B cell (primary cell): ENCODE measurements at regions not wholly inside any gene's neighbourhood (a gene's known extent, or its start where the extent isn't known, plus 50 kb on each side); places are given as distances from the start of the nearest gene placed in this dataset.

Experiments
- ATAC-seq: fragments of 200-7000 bp; cut with Tn5 transposase; one replicate; pipeline ENCODE4 v1.10.0; 2021; ENCODE audit warnings: low read depth, mild to moderate bottlenecking, moderate number of reproducible peaks, moderate library complexity
- CTCF ChIA-PET: fragments of 350-600 bp; sonication (Branson Sonifier 250); formaldehyde crosslinking; loops from one replicate; lab custom pipeline; 2021; ENCODE audit warnings: antibody characterized with exemption, inconsistent platforms; lab: Charles Lee
- POLR2A ChIA-PET: fragments of 350-600 bp; sonication (Branson Sonifier 250); formaldehyde crosslinking; loops from one replicate; lab custom pipeline; 2021; ENCODE audit warnings: antibody characterized with exemption; lab: Charles Lee
- DNase-seq: peaks from one replicate; pipeline ENCODE4 v3.0.0; 2013
- H2AFZ ChIP-seq: 2 replicates; pipeline ENCODE4 v1.6.1; 2012; ENCODE audit warnings: mild to moderate bottlenecking, low read depth, low read length; ENCODE audit not compliant: insufficient read depth, poor library complexity, severe bottlenecking
- H3K27ac ChIP-seq, 2 donors: 1 replicate in 1 of 2; 2 replicates in 1 of 2; pipeline ENCODE4 v1.5.1; 2012 to 2013; ENCODE audit warnings: low read length in 2 of 2, mild to moderate bottlenecking in 2 of 2, moderate library complexity in 1 of 2
- H3K27me3 ChIP-seq, 4 experiments: fragments of 200-600 bp in 1 of 4; sonication (generic) in 1 of 4; replicated peaks in 1 of 4; 1 replicate in 2 of 4; 2 replicates in 2 of 4; pipeline versions ENCODE4 v1.6.1 to v1.7.0; 2013 to 2016; ENCODE audit warnings: low read length in 3 of 4, mild to moderate bottlenecking in 2 of 4, mixed read lengths in 1 of 4, moderate library complexity in 1 of 4; ENCODE audit not compliant: insufficient read depth in 4 of 4, control insufficient read depth in 3 of 4; ENCODE audit errors: control extremely low read depth in 1 of 4
- H3K36me3 ChIP-seq, 2 experiments: replicated peaks in 1 of 2; 1 replicate in 1 of 2; 2 replicates in 1 of 2; pipeline versions ENCODE4 v1.6.1 to v1.7.1; 2013; ENCODE audit warnings: low read length in 1 of 2; ENCODE audit not compliant: insufficient read depth in 2 of 2, control insufficient read depth in 1 of 2; ENCODE audit errors: control extremely low read depth in 1 of 2, extremely low read depth in 1 of 2
- H3K4me1 ChIP-seq, 2 donors: fragments of 200-600 bp in 1 of 2; sonication (generic) in 1 of 2; 1 replicate in 1 of 2; 2 replicates in 1 of 2; pipeline versions ENCODE4 v1.5.1 to v1.6.1; 2013 to 2017; ENCODE audit warnings: low read length in 2 of 2; ENCODE audit not compliant: control insufficient read depth in 2 of 2, insufficient read depth in 2 of 2
- H3K4me2 ChIP-seq: replicated peaks from 2 replicates; pipeline ENCODE3; 2012; ENCODE audit warnings: mild to moderate bottlenecking, low read depth, low read length; ENCODE audit not compliant: poor library complexity, severe bottlenecking
- H3K4me3 ChIP-seq, 5 experiments: fragments of 200-600 bp in 1 of 5; sonication (generic) in 1 of 5; 1 replicate in 3 of 5; 2 replicates in 2 of 5; pipeline versions ENCODE4 v1.5.1 to v1.7.0; 2011 to 2016; ENCODE audit warnings: low read length in 4 of 5, mild to moderate bottlenecking in 4 of 5, low read depth in 2 of 5, control low read depth in 1 of 5, moderate library complexity in 1 of 5; ENCODE audit not compliant: insufficient read depth in 1 of 5; ENCODE audit errors: control extremely low read depth in 1 of 5, extremely low read depth in 1 of 5
- H3K79me2 ChIP-seq: fragments of 200-600 bp; sonication (generic); one replicate; pipeline ENCODE4 v1.6.0; 2016; ENCODE audit warnings: low read length; ENCODE audit not compliant: control insufficient read depth, insufficient read depth
- H3K9ac ChIP-seq: fragments of 200-600 bp; sonication (generic); 2 replicates; pipeline ENCODE4 v1.6.1; 2017; ENCODE audit warnings: mild to moderate bottlenecking, low read length, moderate library complexity
- H3K9me3 ChIP-seq, 3 donors: one replicate each; pipeline versions ENCODE4 v1.6.1 to v1.7.1; 2013; ENCODE audit warnings: low read length in 2 of 3; ENCODE audit not compliant: control insufficient read depth in 2 of 3, insufficient read depth in 1 of 3; ENCODE audit errors: control extremely low read depth in 1 of 3
- H4K20me1 ChIP-seq: 2 replicates; pipeline ENCODE4 v1.6.0; 2012; ENCODE audit warnings: mild to moderate bottlenecking, low read length; ENCODE audit not compliant: insufficient read depth, control insufficient read depth, poor library complexity, severe bottlenecking
- H3K27ac Mint-ChIP-seq: one replicate; pipeline ENCODE4 v1.8.0; 2021; ENCODE audit warnings: mixed read lengths
- H3K27me3 Mint-ChIP-seq: one replicate; pipeline ENCODE4 v1.8.0; 2021; ENCODE audit warnings: mixed read lengths
- H3K4me1 Mint-ChIP-seq: one replicate; pipeline ENCODE4 v1.8.0; 2021; ENCODE audit warnings: mixed read lengths
- H3K4me3 Mint-ChIP-seq: one replicate; pipeline ENCODE4 v1.8.0; 2021; ENCODE audit warnings: mixed read lengths
- H3K9me3 Mint-ChIP-seq: one replicate; pipeline ENCODE4 v1.8.0; 2022; ENCODE audit warnings: mixed read lengths; ENCODE audit not compliant: insufficient read depth
- EZH2 ChIP-seq: IDR thresholded peaks from 2 replicates; pipeline ENCODE4 v1.6.1; 2012; ENCODE audit warnings: borderline replicate concordance, low read depth, mild to moderate bottlenecking, moderate library complexity, low read length; ENCODE audit not compliant: insufficient read depth, poor library complexity, severe bottlenecking
- WGBS: methylation state at CpG from one replicate; pipeline ENCODE4 v1.1.5; 2013; ENCODE audit warnings: missing lambda C conversion rate; ENCODE audit not compliant: insufficient coverage; 5-methylcytosine and 5-hydroxymethylcytosine counted together
- intact Hi-C: fragments of 100-400 bp; cut with micrococcal nuclease; formaldehyde crosslinking; loops from one replicate; pipeline ENCODE4 v1.10.0; 2022
- TF ChIP-seq, protein P1 (sequence below): fragments of 200-600 bp; IDR thresholded peaks from one replicate; pipeline ENCODE4 v1.8.0; 2022; ENCODE audit warnings: antibody characterized with exemption, mild to moderate bottlenecking

DNA sequence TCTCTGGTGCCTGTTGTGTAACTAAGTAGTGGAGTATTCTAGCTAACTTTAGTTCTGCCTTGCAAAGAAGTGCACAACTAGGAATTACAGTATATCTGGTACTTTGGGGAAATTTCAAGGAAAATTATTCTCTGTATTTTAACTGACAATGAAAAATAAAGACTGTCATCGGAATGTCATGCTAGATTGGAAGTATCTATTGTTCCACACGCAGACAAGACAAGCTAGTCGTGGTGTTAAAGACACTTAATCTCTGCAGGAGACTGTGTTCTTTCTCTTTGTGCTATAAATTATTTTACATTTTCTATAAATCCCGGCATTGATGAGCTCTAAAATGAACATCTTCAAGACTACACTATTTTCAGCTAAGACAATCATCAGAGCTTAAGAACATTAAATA is 1068.8 kb upstream of the ADGRL4 start:
- no peak overlapping the region for H3K4me3 ChIP-seq
- CTCF ChIA-PET, result no interaction called here
- POLR2A ChIA-PET, result no interaction called here
- H3K36me3 ChIP-seq, result no peaks in the 10 kb centered on the region
- Mint-ChIP-seq H3K27me3 (no peaks in the 10 kb centered on the region), H3K27ac (no peak overlapping the region), H3K4me3 (no peak overlapping the region), H3K9me3 (no peaks in the 10 kb centered on the region), H3K4me1 (no peaks in the 10 kb centered on the region)
- intact Hi-C loops, result no loop called here
- DNase-seq (no peak), ATAC-seq (no peak)
- no peak overlapping the region for H3K9ac ChIP-seq
- no CpG with 5 or more reads among the region's 4 CpGs for WGBS
- no peaks in the 10 kb centered on the region for H3K79me2 ChIP-seq
- H3K4me2 ChIP-seq, result no peak overlapping the region
- no peaks in the 10 kb centered on the region for H3K4me1 ChIP-seq
- H2AFZ ChIP-seq, result no peak overlapping the region
- H3K27ac ChIP-seq, result no peak overlapping the region
- H4K20me1 ChIP-seq, result no peaks in the 10 kb centered on the region
- H3K27me3 ChIP-seq, result no peaks in the 10 kb centered on the region
- TF ChIP-seq, protein P1, sequence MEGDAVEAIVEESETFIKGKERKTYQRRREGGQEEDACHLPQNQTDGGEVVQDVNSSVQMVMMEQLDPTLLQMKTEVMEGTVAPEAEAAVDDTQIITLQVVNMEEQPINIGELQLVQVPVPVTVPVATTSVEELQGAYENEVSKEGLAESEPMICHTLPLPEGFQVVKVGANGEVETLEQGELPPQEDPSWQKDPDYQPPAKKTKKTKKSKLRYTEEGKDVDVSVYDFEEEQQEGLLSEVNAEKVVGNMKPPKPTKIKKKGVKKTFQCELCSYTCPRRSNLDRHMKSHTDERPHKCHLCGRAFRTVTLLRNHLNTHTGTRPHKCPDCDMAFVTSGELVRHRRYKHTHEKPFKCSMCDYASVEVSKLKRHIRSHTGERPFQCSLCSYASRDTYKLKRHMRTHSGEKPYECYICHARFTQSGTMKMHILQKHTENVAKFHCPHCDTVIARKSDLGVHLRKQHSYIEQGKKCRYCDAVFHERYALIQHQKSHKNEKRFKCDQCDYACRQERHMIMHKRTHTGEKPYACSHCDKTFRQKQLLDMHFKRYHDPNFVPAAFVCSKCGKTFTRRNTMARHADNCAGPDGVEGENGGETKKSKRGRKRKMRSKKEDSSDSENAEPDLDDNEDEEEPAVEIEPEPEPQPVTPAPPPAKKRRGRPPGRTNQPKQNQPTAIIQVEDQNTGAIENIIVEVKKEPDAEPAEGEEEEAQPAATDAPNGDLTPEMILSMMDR, result no peak
- no peak for TF ChIP-seq EZH2
- H3K9me3 ChIP-seq, result no peaks in the 10 kb centered on the region

GRCh38 chr1:80072563-80072962 is 1066.0 kb upstream of the ADGRL4 start:
- CTCF ChIA-PET, result no interaction called here
- WGBS, result no CpG with 5 or more reads among the region's 2 CpGs
- H2AFZ ChIP-seq, result no peak overlapping the region

More at GRCh38 chr1:80072563-80072962, 1066.0 kb upstream of the ADGRL4 start:
- intact Hi-C loops, result no loop called here
- H3K9me3 Mint-ChIP-seq, result no peaks in the 10 kb centered on the region
- no peak overlapping the region for H3K4me2 ChIP-seq
- ATAC-seq, result no peak
- H3K4me3 Mint-ChIP-seq, result no peak overlapping the region
- peaks cover 0 to 2% (median 0%) of the 10 kb centered on the region in 3 donors for H3K9me3 ChIP-seq
- no peaks in the 10 kb centered on the region for H3K27me3 Mint-ChIP-seq
- H3K27ac ChIP-seq, result no peak overlapping the region
- H3K4me1 Mint-ChIP-seq, result no peaks in the 10 kb centered on the region
- H4K20me1 ChIP-seq, result no peaks in the 10 kb centered on the region
- no peak for DNase-seq
- no peak for TF ChIP-seq EZH2
- TF ChIP-seq, protein P1, result no peak
- no peak overlapping the region for H3K27ac Mint-ChIP-seq
- no peaks in the 10 kb centered on the region for H3K79me2 ChIP-seq
- no peaks in the 10 kb centered on the region for H3K27me3 ChIP-seq
- no peaks in the 10 kb centered on the region for H3K36me3 ChIP-seq
- POLR2A ChIA-PET, result no interaction called here
- no peaks in the 10 kb centered on the region for H3K4me1 ChIP-seq
- H3K4me3 ChIP-seq, result no peak overlapping the region
- H3K9ac ChIP-seq, result no peak overlapping the region
